PC-3 (cell line): ENCODE measurements at regions not wholly inside any gene's neighbourhood (a gene's known extent, or its start where the extent isn't known, plus 50 kb on each side); places are given as distances from the start of the nearest gene placed in this dataset.

Experiments
- ATAC-seq: fragments of 200-7000 bp; cut with Tn5 transposase; 2 replicates; pipeline ENCODE4 v1.9.1; 2020; ENCODE audit warnings: mild to moderate bottlenecking, moderate library complexity
- BruUV-seq: library from RNA; stranded (reverse); fragments of 400-500 nt; replicated peaks from 2 replicates; lab custom pipeline; 2021; lab: Mats Ljungman, UMichigan
- CTCF ChIA-PET: fragments of 300-600 bp; sonication (Branson Sonifier 250); formaldehyde crosslinking; loops from one replicate; lab custom pipeline; 2022; ENCODE audit warnings: antibody characterized with exemption; lab: Charles Lee
- POLR2A ChIA-PET: fragments of 300-600 bp; sonication (Branson Sonifier 250); formaldehyde crosslinking; loops from one replicate; lab custom pipeline; 2022; ENCODE audit warnings: antibody characterized with exemption; ENCODE audit not compliant: unreplicated experiment; lab: Charles Lee
- DNase-seq: peaks from one replicate; pipeline ENCODE4 v3.0.0-alpha.2; 2015
- H2AFZ ChIP-seq: fragments of 300-600 bp; sonication (generic); 2 replicates; pipeline ENCODE4 v1.6.0; 2016; ENCODE audit warnings: antibody characterized with exemption, low read length
- H3F3A ChIP-seq: fragments of 300-600 bp; sonication (generic); one replicate; pipeline ENCODE4 v1.6.0; 2017; ENCODE audit warnings: antibody characterized with exemption, low read length, control low read depth, mild to moderate bottlenecking; ENCODE audit not compliant: unreplicated experiment
- H3K27ac ChIP-seq: fragments of 300-600 bp; sonication (generic); 2 replicates; pipeline ENCODE4 v1.5.1; 2016; ENCODE audit warnings: mild to moderate bottlenecking, low read length
- H3K27me3 ChIP-seq: fragments of 300-600 bp; sonication (generic); 2 replicates; pipeline ENCODE4 v1.6.1; 2016; ENCODE audit warnings: low read length, mixed read lengths
- H3K36me3 ChIP-seq: fragments of 300-600 bp; sonication (generic); 2 replicates; pipeline ENCODE4 v1.6.1; 2016; ENCODE audit warnings: low read depth, mixed run types, low read length, mixed read lengths
- H3K4me1 ChIP-seq: fragments of 300-600 bp; sonication (generic); 2 replicates; pipeline ENCODE4 v1.5.1; 2016; ENCODE audit warnings: low read length; ENCODE audit not compliant: insufficient read depth
- H3K4me2 ChIP-seq: fragments of 300-600 bp; sonication (generic); 2 replicates; pipeline ENCODE4 v1.6.0; 2016; ENCODE audit warnings: low read length
- H3K4me3 ChIP-seq: fragments of 300-600 bp; sonication (generic); 2 replicates; pipeline ENCODE4 v1.5.1; 2016; ENCODE audit warnings: mild to moderate bottlenecking, low read length, mixed read lengths
- H3K79me2 ChIP-seq: fragments of 300-600 bp; sonication (generic); 2 replicates; pipeline ENCODE4 v1.6.1; 2017; ENCODE audit warnings: low read length, mixed read lengths
- H3K9ac ChIP-seq: fragments of 300-600 bp; sonication (generic); 2 replicates; pipeline ENCODE4 v1.6.0; 2016; ENCODE audit warnings: mild to moderate bottlenecking, low read length
- H3K9me2 ChIP-seq: fragments of 300-600 bp; sonication (generic); replicated peaks from 2 replicates; pipeline ENCODE4 v1.6.1; 2016; ENCODE audit warnings: mixed run types, low read length, mixed read lengths
- H3K9me3 ChIP-seq: fragments of 300-600 bp; sonication (generic); 2 replicates; pipeline ENCODE4 v1.6.1; 2016; ENCODE audit warnings: low read length, mixed read lengths
- H4K20me1 ChIP-seq: fragments of 300-600 bp; sonication (generic); 2 replicates; pipeline ENCODE4 v1.6.1; 2016; ENCODE audit warnings: low read length, mixed read lengths
- CTCF ChIP-seq: fragments of 300-600 bp; sonication (generic); conservative IDR thresholded peaks from 2 replicates; pipeline ENCODE4 v1.5.1; 2017; ENCODE audit warnings: antibody characterized with exemption, low read depth, mild to moderate bottlenecking, low read length
- EZH2 ChIP-seq: fragments of 300-600 bp; sonication (generic); IDR thresholded peaks from one replicate; pipeline ENCODE4 v1.6.1; 2017; ENCODE audit warnings: antibody characterized with exemption, mild to moderate bottlenecking, low read length; ENCODE audit not compliant: unreplicated experiment
- EZH2phosphoT487 ChIP-seq: fragments of 300-600 bp; sonication (generic); IDR thresholded peaks from 2 replicates; pipeline ENCODE4 v1.6.1; 2018; ENCODE audit warnings: mild to moderate bottlenecking, antibody characterized with exemption, low read length, borderline replicate concordance
- intact Hi-C: fragments of 100-400 bp; cut with micrococcal nuclease; formaldehyde crosslinking; loops from 2 replicates; pipeline ENCODE4 v1.9.0; 2023

- no peaks in the 10 kb centered on the region for H4K20me1 ChIP-seq
- CTCF ChIA-PET, result no interaction called here
- no peak overlapping the region for H3K9ac ChIP-seq
- no peak overlapping the region for H3K4me2 ChIP-seq
- no peaks in the 10 kb centered on the region for H3K79me2 ChIP-seq
- no peaks in the 10 kb centered on the region for H3K27me3 ChIP-seq
- no peaks in the 10 kb centered on the region for H3K4me1 ChIP-seq
- DNase-seq (no peak), ATAC-seq (no peak)
- no peak overlapping the region for H3K27ac ChIP-seq
- no peaks in the 10 kb centered on the region for H3K9me2 ChIP-seq
- no peak overlapping the region for H2AFZ ChIP-seq
- no peak overlapping the region for H3K4me3 ChIP-seq
- POLR2A ChIA-PET, result no interaction called here
- TF ChIP-seq EZH2phosphoT487 (no peak), EZH2 (no peak), CTCF (no peak)
- no peaks in the 10 kb centered on the region for H3K36me3 ChIP-seq
- H3F3A ChIP-seq, result no peaks in the 10 kb centered on the region
- no peaks in the 10 kb centered on the region for H3K9me3 ChIP-seq
- BruUV-seq, result no TSS peak
- intact Hi-C loops, result no loop called here
Measured at GRCh38 chr3:25338158-25338725, 89.8 kb upstream of the RARB start.

DNA sequence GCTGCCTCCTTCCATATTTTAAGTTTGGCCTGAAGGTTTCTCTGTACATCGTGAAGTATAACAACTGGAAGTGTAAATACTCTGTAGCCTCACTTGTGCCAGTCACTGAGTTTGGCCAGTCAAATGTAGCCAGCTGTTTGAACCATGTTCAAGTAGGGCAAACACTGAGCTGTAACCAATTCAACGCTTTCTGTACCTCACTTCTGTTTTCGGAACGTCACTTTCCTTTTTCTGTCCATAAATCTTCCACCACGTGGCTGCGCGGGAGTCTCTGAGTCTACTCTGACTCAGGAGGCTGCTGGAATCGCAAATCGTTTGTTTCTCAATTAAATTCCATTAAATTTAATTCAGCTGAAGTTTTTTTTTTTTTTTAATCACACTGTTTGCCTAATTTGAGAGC lies 88.8 kb upstream of the RARB start:
- Histone ChIP-seq H3K9me3 (no peaks in the 10 kb centered on the region), H4K20me1 (no peaks in the 10 kb centered on the region), H3K79me2 (no peaks in the 10 kb centered on the region), H3K9ac (no peak overlapping the region), H3F3A (no peaks in the 10 kb centered on the region), H3K27ac (no peak overlapping the region), H3K4me1 (no peaks in the 10 kb centered on the region), H3K9me2 (no peaks in the 10 kb centered on the region), H3K4me2 (no peak overlapping the region), H2AFZ (no peak overlapping the region), H3K36me3 (no peaks in the 10 kb centered on the region), H3K4me3 (no peak overlapping the region), H3K27me3 (no peaks in the 10 kb centered on the region)
- DNase-seq (no peak), ATAC-seq (no peak)
- no TSS peak for BruUV-seq
- intact Hi-C loops, result no loop called here
- TF ChIP-seq EZH2phosphoT487 (no peak), EZH2 (no peak), CTCF (no peak)
- ChIA-PET CTCF (no interaction called here), POLR2A (no interaction called here)

DNA sequence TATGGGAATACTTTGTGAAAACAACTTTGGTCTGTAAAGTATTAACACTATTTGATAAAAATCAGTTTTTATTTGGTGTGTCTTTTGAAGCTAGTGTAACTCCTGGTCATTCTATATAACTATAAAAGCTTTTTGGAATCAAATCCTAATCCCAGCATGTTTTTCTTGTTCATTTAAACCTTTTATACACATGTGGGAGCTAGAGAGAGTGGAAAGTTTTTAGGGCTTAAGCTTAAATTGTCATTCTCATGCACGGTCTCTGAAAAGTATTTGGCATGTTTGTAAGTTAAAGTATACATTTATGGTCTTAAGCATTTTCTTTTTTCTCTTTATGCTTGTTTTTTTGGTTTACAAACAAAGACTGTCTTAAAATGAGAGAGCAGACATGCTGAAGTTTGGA lies 83.4 kb upstream of the RARB start:
- Histone ChIP-seq H3K36me3 (no peaks in the 10 kb centered on the region), H2AFZ (no peak overlapping the region), H3K9ac (no peak overlapping the region), H3K9me3 (no peaks in the 10 kb centered on the region), H3K27me3 (no peaks in the 10 kb centered on the region), H3K9me2 (no peaks in the 10 kb centered on the region), H3K27ac (no peak overlapping the region), H4K20me1 (no peaks in the 10 kb centered on the region), H3K4me3 (no peak overlapping the region), H3K79me2 (no peaks in the 10 kb centered on the region), H3K4me2 (no peak overlapping the region), H3F3A (no peaks in the 10 kb centered on the region), H3K4me1 (no peaks in the 10 kb centered on the region)
- no TSS peak for BruUV-seq
- DNase-seq, result no peak
- intact Hi-C loops, result no loop called here
- CTCF ChIA-PET, result no interaction called here
- no peak for TF ChIP-seq EZH2phosphoT487
- no peak for TF ChIP-seq CTCF
- TF ChIP-seq EZH2, result no peak
- ATAC-seq, result no peak
- POLR2A ChIA-PET, result no interaction called here
